GM13976 (cell line): ENCODE measurements at regions not wholly inside any gene's neighbourhood (a gene's known extent, or its start where the extent isn't known, plus 50 kb on each side); places are given as distances from the start of the nearest gene placed in this dataset.

ENCODE experiments used
- DNase-seq: peaks from one replicate; pipeline ENCODE4 v3.0.0; 2012; ENCODE audit warnings: low spot score
- CTCF ChIP-seq: IDR thresholded peaks from 2 replicates; pipeline ENCODE4 v1.5.1; 2012; ENCODE audit warnings: borderline replicate concordance, mild to moderate bottlenecking; ENCODE audit not compliant: insufficient read depth; ENCODE audit errors: extremely low read depth, missing control alignments, control extremely low read depth
- in situ Hi-C: fragments of 300-500 bp; cut with MboI; formaldehyde crosslinking; loops from one replicate; pipeline ENCODE4 v1.12.0; 2022; ENCODE audit warnings: low sequenced_read_pairs, mixed read lengths, inconsistent platforms; ENCODE audit not compliant: unreplicated experiment

DNA sequence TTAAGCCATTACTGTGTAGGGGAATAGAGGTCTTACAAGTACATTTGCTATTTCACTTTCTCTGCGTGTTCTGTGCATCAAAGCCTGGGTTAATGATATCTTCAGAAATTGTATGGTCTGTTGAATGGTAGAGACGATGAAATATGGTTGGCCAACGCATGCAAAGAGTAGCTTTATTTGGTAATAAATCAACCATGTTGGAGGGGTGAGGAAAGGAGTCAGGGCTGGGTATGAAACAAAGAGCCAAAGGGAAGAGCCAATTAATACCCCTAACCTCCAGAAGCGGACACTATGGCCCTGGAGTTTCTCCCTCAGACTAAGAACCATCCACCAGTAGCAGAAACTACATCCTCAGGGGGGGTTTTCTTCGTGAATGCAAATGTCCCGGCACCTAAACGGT lies 1974.0 kb upstream of the WWC1 start:
- no peak for TF ChIP-seq CTCF
- DNase-seq: no peak
- in situ Hi-C loops: no loop called here

GRCh38 chr5:166320920-166321480 lies 1970.4 kb upstream of the WWC1 start:
- in situ Hi-C loops: no loop called here
- DNase-seq: no peak
- no peak for TF ChIP-seq CTCF

DNA sequence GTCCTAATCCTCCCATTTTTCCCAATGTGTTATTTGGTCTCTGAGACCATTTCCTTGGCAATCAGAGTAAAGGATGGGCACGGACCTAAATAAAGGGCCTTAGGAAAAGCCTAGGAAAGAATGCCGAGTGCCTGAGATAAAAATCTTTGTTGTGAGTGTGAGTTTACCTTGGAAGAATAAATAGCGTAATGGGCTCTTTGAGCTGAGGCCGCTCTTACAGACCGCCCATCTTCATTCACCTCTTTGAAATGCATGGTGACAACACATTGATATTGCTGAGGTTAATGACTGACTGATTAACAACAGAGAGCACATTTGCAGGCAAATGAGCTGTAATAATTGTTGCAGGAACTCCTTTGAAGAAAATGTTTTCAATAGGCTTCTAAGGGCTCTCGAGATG lies 1967.1 kb upstream of the WWC1 start:
- in situ Hi-C loops: no loop called here
- DNase-seq: no peak

GRCh38 chr5:166329149-166329800 lies 1962.2 kb upstream of the WWC1 start:
- DNase-seq: no peak
- in situ Hi-C loops: no loop called here
- no peak for TF ChIP-seq CTCF

More for the DNA sequence above, 1967.1 kb upstream of the WWC1 start:
- no peak for TF ChIP-seq CTCF

- no peak for TF ChIP-seq CTCF
- in situ Hi-C loops: no loop called here
- no peak for DNase-seq
These were observed 1961.4 kb upstream of the WWC1 start for GRCh38 chr5:166330036-166330435.

DNA sequence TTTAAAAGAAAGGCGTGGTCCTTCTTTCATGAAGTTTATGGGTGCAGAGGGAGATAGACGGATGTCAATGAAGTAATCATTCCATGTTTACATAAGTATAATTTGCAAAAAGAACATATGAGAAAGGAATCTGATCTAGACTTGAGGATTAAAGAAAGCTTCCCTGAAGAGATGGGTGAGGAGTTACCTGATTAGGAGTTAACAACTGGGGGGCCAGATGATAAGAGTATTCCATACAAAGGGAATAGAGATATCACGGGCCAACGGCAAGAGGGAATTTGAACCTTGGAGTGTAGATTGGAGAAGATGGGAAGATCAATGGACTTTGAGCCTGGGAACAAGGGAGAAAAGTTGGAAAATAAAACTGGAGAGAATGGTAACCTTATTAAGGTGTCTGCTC lies 1959.9 kb upstream of the WWC1 start:
- no peak for DNase-seq
- in situ Hi-C loops: no loop called here
- no peak for TF ChIP-seq CTCF

DNA sequence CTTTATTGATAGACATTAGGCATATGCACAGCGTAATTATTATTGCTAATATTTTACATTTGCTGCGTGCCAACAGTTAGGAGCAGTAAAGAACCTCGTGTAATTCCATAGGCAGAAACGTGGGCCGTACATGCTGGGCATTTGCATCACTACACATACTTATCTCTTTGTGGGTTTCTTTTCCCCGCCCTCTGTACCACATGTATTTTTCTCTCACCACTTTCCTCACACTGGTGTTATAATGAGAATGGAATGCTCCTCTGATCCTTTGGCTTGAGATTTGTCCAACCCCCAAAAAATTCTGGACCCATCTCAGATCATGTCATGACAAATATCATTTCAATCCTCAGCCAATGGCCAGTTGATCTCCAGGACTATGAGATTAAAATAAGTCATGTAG lies 1952.6 kb upstream of the WWC1 start:
- in situ Hi-C loops: no loop called here
- no peak for TF ChIP-seq CTCF
- DNase-seq: no peak
